ENCODE measurements at regions not wholly inside any gene's neighbourhood (a gene's known extent, or its start where the extent isn't known, plus 50 kb on each side); places are given as distances from the start of the nearest gene placed in this dataset.

- Histone ChIP-seq H3K36me3 (no peaks in the 10 kb centered on the region), H3K9me3 (no peaks in the 10 kb centered on the region), H3K27ac (no peak overlapping the region), H3K27me3 (replicated peaks; ENCODE audit: insufficient read depth) (no peaks in the 10 kb centered on the region), H3K4me1 (replicated peaks) (no peaks in the 10 kb centered on the region), H3K4me3 (no peak overlapping the region)
- intact Hi-C loops (cut with DNase I) = no loop called here
- WGBS = 52% methylated on average over 5 of the region's 5 CpGs
- TF ChIP-seq POLR2A (IDR thresholded peaks at IDR 0.05) (no peak), POLR2AphosphoS5 (IDR thresholded peaks at IDR 0.05) (no peak), CTCF (IDR thresholded peaks at IDR 0.05) (no peak)
- DNase-seq (ENCODE audit: low spot score) = no peak
Observed at GRCh38 chr2:2870106-2870505, 507.5 kb downstream of the EIPR1 start.

GRCh38 chr2:2869553-2869952, 508.1 kb downstream of the EIPR1 start:
- Histone ChIP-seq H3K27me3 (replicated peaks; ENCODE audit: insufficient read depth) (no peaks in the 10 kb centered on the region), H3K4me1 (replicated peaks) (no peaks in the 10 kb centered on the region), H3K4me3 (no peak overlapping the region), H3K27ac (no peak overlapping the region), H3K36me3 (no peaks in the 10 kb centered on the region), H3K9me3 (no peaks in the 10 kb centered on the region)
- no peak for TF ChIP-seq CTCF (IDR thresholded peaks at IDR 0.05)
- no peak for TF ChIP-seq POLR2AphosphoS5 (IDR thresholded peaks at IDR 0.05)
- TF ChIP-seq POLR2A (IDR thresholded peaks at IDR 0.05) = no peak
- intact Hi-C loops (cut with DNase I) = no loop called here
- no peak for DNase-seq (ENCODE audit: low spot score)
- WGBS = 91% methylated on average over 9 of the region's 9 CpGs

GRCh38 chr2:2868085-2868484, 509.5 kb downstream of the EIPR1 start:
- no peak overlapping the region for H3K4me3 ChIP-seq
- DNase-seq (ENCODE audit: low spot score) = no peak
- no peaks in the 10 kb centered on the region for H3K9me3 ChIP-seq
- intact Hi-C loops (cut with DNase I) = no loop called here
- no peaks in the 10 kb centered on the region for H3K4me1 ChIP-seq (replicated peaks)
- H3K36me3 ChIP-seq = no peaks in the 10 kb centered on the region
- 52% methylated on average over 9 of the region's 9 CpGs for WGBS
- H3K27me3 ChIP-seq (replicated peaks; ENCODE audit: insufficient read depth) = no peaks in the 10 kb centered on the region
- no peak overlapping the region for H3K27ac ChIP-seq
- no peak for TF ChIP-seq CTCF (IDR thresholded peaks at IDR 0.05)
- TF ChIP-seq POLR2A (IDR thresholded peaks at IDR 0.05) = no peak
- no peak for TF ChIP-seq POLR2AphosphoS5 (IDR thresholded peaks at IDR 0.05)

- intact Hi-C loops (cut with DNase I) = no loop called here
- Histone ChIP-seq H3K4me3 (no peak overlapping the region), H3K36me3 (no peaks in the 10 kb centered on the region), H3K27me3 (replicated peaks; ENCODE audit: insufficient read depth) (no peaks in the 10 kb centered on the region), H3K27ac (no peak overlapping the region), H3K9me3 (no peaks in the 10 kb centered on the region), H3K4me1 (replicated peaks) (no peaks in the 10 kb centered on the region)
- DNase-seq (ENCODE audit: low spot score) = no peak
- TF ChIP-seq CTCF (IDR thresholded peaks at IDR 0.05) = no peak
- TF ChIP-seq POLR2AphosphoS5 (IDR thresholded peaks at IDR 0.05) = no peak
- no peak for TF ChIP-seq POLR2A (IDR thresholded peaks at IDR 0.05)
- 45% methylated on average over 18 of the region's 18 CpGs for WGBS
Observed at GRCh38 chr2:2867397-2867979, 510.1 kb downstream of the EIPR1 start.

GRCh38 chr2:2866459-2866858, 511.2 kb downstream of the EIPR1 start:
- no peaks in the 10 kb centered on the region for H3K36me3 ChIP-seq

More at GRCh38 chr2:2866459-2866858, 511.2 kb downstream of the EIPR1 start:
- Histone ChIP-seq H3K9me3 (no peaks in the 10 kb centered on the region), H3K4me3 (no peak overlapping the region), H3K27me3 (replicated peaks; ENCODE audit: insufficient read depth) (no peaks in the 10 kb centered on the region), H3K4me1 (replicated peaks) (no peaks in the 10 kb centered on the region), H3K27ac (no peak overlapping the region)
- intact Hi-C loops (cut with DNase I) = no loop called here
- WGBS = 42% methylated on average over 14 of the region's 14 CpGs
- DNase-seq (ENCODE audit: low spot score) = no peak
- TF ChIP-seq POLR2AphosphoS5 (IDR thresholded peaks at IDR 0.05) (no peak), POLR2A (IDR thresholded peaks at IDR 0.05) (no peak), CTCF (IDR thresholded peaks at IDR 0.05) (no peak)
